ENCODE measurements at regions not wholly inside any gene's neighbourhood (a gene's known extent, or its start where the extent isn't known, plus 50 kb on each side); places are given as distances from the start of the nearest gene placed in this dataset.

DNA sequence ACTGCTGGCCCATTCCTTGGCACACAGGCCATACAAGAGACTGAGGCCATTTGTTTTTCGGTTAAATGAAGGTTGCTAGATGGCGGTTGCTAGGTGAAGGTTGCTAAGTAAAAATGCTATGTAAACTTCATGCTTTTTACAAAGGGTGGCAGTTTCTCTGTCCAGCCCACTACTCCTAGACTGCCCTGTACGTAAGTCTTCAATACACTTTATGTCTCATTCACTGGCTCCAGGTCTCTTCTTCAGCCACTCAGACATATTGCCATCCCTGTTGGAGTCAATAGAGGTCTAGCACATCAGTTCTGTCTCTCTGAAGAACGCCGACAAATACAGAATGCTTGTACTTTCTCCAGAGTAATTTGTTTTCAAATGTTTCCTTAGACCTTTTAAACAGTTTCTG is 370.9 kb upstream of the RND3 start:
- TF ChIP-seq, protein P1, sequence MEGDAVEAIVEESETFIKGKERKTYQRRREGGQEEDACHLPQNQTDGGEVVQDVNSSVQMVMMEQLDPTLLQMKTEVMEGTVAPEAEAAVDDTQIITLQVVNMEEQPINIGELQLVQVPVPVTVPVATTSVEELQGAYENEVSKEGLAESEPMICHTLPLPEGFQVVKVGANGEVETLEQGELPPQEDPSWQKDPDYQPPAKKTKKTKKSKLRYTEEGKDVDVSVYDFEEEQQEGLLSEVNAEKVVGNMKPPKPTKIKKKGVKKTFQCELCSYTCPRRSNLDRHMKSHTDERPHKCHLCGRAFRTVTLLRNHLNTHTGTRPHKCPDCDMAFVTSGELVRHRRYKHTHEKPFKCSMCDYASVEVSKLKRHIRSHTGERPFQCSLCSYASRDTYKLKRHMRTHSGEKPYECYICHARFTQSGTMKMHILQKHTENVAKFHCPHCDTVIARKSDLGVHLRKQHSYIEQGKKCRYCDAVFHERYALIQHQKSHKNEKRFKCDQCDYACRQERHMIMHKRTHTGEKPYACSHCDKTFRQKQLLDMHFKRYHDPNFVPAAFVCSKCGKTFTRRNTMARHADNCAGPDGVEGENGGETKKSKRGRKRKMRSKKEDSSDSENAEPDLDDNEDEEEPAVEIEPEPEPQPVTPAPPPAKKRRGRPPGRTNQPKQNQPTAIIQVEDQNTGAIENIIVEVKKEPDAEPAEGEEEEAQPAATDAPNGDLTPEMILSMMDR (conservative IDR thresholded peaks at IDR 0.05): no peak
- TF ChIP-seq ZFX (IDR thresholded peaks at IDR 0.05): no peak
